SK-N-DZ (cell line): ENCODE measurements at regions not wholly inside any gene's neighbourhood (a gene's known extent, or its start where the extent isn't known, plus 50 kb on each side); places are given as distances from the start of the nearest gene placed in this dataset.

Experiments used
- DNase-seq: peaks from one replicate; pipeline ENCODE4 v3.0.0-alpha.2; 2015; ENCODE audit warnings: low spot score

- DNase-seq, result peak; percentile 11
Measured at GRCh38 chr3:181855825-181856224, 144.1 kb downstream of the SOX2 start.

GRCh38 chr3:181859518-181859917, 147.8 kb downstream of the SOX2 start:
- no peak for DNase-seq

GRCh38 chr3:181860235-181860634, 148.5 kb downstream of the SOX2 start:
- no peak for DNase-seq

GRCh38 chr3:181862502-181862901, 150.8 kb downstream of the SOX2 start:
- no peak for DNase-seq

- no peak for DNase-seq
Measured at GRCh38 chr3:181868576-181869082, 156.9 kb downstream of the SOX2 start.

- DNase-seq, result no peak
Measured at GRCh38 chr3:181872887-181873286, 161.2 kb downstream of the SOX2 start.

- peak; percentile 38 for DNase-seq
Measured at GRCh38 chr3:181879926-181880325, 168.2 kb downstream of the SOX2 start.

- peak; percentile 35 for DNase-seq
Measured at GRCh38 chr3:181880331-181880730, 168.6 kb downstream of the SOX2 start.

GRCh38 chr3:181881749-181882148, 170.0 kb downstream of the SOX2 start:
- DNase-seq, result no peak

GRCh38 chr3:181885868-181886630, 174.3 kb downstream of the SOX2 start:
- DNase-seq, result no peak

- no peak for DNase-seq
Measured at GRCh38 chr3:181886676-181887075, 175.0 kb downstream of the SOX2 start.

GRCh38 chr3:181887685-181888084, 176.0 kb downstream of the SOX2 start:
- DNase-seq, result no peak

- no peak for DNase-seq
Measured at GRCh38 chr3:181888234-181888633, 176.5 kb downstream of the SOX2 start.

GRCh38 chr3:181892848-181893247, 181.1 kb downstream of the SOX2 start:
- no peak for DNase-seq

- no peak for DNase-seq
Measured at GRCh38 chr3:181896605-181897004, 184.9 kb downstream of the SOX2 start.

- no peak for DNase-seq
Measured at GRCh38 chr3:181899702-181900101, 188.0 kb downstream of the SOX2 start.

- DNase-seq, result no peak
Measured at GRCh38 chr3:181901626-181902025, 189.9 kb downstream of the SOX2 start.

- DNase-seq, result no peak
Measured at GRCh38 chr3:181906338-181906737, 194.6 kb downstream of the SOX2 start.

- no peak for DNase-seq
Measured at GRCh38 chr3:181909241-181909640, 197.5 kb downstream of the SOX2 start.

GRCh38 chr3:181912384-181912783, 200.7 kb downstream of the SOX2 start:
- no peak for DNase-seq

- no peak for DNase-seq
Measured at GRCh38 chr3:181913254-181913653, 201.5 kb downstream of the SOX2 start.

GRCh38 chr3:181915551-181915950, 203.8 kb downstream of the SOX2 start:
- DNase-seq, result no peak

GRCh38 chr3:181916013-181916412, 204.3 kb downstream of the SOX2 start:
- DNase-seq, result peak; percentile 8

GRCh38 chr3:181917027-181917426, 205.3 kb downstream of the SOX2 start:
- DNase-seq, result no peak
